ENCODE measurements at regions not wholly inside any gene's neighbourhood (a gene's known extent, or its start where the extent isn't known, plus 50 kb on each side); places are given as distances from the start of the nearest gene placed in this dataset.

DNA sequence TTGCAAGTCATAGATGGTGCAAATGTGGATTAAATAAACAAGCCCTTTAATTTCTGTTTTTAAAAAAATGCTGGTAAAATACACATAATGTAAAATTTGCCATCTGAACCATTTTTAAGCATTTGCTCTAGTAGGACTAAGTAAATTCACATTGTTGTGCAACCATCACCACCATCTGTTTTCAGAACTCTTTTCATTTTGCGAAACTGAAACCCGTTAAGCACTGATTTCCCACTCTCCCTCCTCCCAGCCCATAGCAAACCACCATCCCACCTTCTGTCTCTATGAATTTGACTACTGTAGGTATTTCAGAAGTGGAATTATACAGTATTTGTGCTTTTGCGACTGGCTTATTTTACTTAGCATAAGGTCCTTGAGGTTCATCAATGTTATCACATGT is 103.3 kb upstream of the CNTLN start:
- Histone ChIP-seq H3K36me3 (ENCODE audit: insufficient read depth) (no peaks in the 10 kb centered on the region), H3K27ac (ENCODE audit: low read depth) (no peak overlapping the region), H2AFZ (no peak overlapping the region), H3K79me2 (replicated peaks; ENCODE audit: insufficient read depth) (no peaks in the 10 kb centered on the region), H3K4me2 (no peak overlapping the region), H4K20me1 (replicated peaks; ENCODE audit: insufficient read depth) (no peaks in the 10 kb centered on the region), H3K9me2 (ENCODE audit: insufficient read depth) (no peaks in the 10 kb centered on the region), H3F3A (replicated peaks; ENCODE audit: low read depth) (no peaks in the 10 kb centered on the region), H3K27me3 (ENCODE audit: insufficient read depth) (no peaks in the 10 kb centered on the region), H3K4me3 (no peak overlapping the region), H3K4me1 (ENCODE audit: insufficient read depth) (no peaks in the 10 kb centered on the region)
- ATAC-seq (no peak), DNase-seq (ENCODE audit: low spot score) (no peak)
- no peak overlapping the region for H3K27ac Mint-ChIP-seq
- no peaks in the 10 kb centered on the region for H3K4me1 Mint-ChIP-seq
- no peaks in the 10 kb centered on the region for H3K9me3 Mint-ChIP-seq
- H3K4me3 Mint-ChIP-seq, result no peak overlapping the region
- TF ChIP-seq NANOG (IDR thresholded peaks at IDR 0.05; ENCODE audit: borderline replicate concordance) (no peak), STAT1 (IDR thresholded peaks at IDR 0.05; ENCODE audit: unreplicated experiment) (no peak), POLR2AphosphoS5 (IDR thresholded peaks at IDR 0.05; ENCODE audit: low read depth) (no peak), ZNF331 (CRISPR knock-in tag; IDR thresholded peaks at IDR 0.05; ENCODE audit: low read depth) (no peak), CREB1 (CRISPR knock-in tag; IDR thresholded peaks at IDR 0.05; ENCODE audit: low read depth) (no peak), ZNF462 (CRISPR knock-in tag; IDR thresholded peaks at IDR 0.05) (no peak), ETS1 (IDR thresholded peaks at IDR 0.05) (no peak), CTCF (conservative IDR thresholded peaks at IDR 0.05; ENCODE audit: low read depth in 2 of 2) (no peak), EZH2phosphoT487 (IDR thresholded peaks at IDR 0.05; ENCODE audit: unreplicated experiment) (no peak), EZH2 (IDR thresholded peaks at IDR 0.05; ENCODE audit: low read depth, unreplicated experiment) (no peak), ZNF114 (CRISPR knock-in tag; IDR thresholded peaks at IDR 0.05) (no peak), JUNB (IDR thresholded peaks at IDR 0.05; ENCODE audit: unreplicated experiment) (no peak)
- TF ChIP-seq, protein P1, sequence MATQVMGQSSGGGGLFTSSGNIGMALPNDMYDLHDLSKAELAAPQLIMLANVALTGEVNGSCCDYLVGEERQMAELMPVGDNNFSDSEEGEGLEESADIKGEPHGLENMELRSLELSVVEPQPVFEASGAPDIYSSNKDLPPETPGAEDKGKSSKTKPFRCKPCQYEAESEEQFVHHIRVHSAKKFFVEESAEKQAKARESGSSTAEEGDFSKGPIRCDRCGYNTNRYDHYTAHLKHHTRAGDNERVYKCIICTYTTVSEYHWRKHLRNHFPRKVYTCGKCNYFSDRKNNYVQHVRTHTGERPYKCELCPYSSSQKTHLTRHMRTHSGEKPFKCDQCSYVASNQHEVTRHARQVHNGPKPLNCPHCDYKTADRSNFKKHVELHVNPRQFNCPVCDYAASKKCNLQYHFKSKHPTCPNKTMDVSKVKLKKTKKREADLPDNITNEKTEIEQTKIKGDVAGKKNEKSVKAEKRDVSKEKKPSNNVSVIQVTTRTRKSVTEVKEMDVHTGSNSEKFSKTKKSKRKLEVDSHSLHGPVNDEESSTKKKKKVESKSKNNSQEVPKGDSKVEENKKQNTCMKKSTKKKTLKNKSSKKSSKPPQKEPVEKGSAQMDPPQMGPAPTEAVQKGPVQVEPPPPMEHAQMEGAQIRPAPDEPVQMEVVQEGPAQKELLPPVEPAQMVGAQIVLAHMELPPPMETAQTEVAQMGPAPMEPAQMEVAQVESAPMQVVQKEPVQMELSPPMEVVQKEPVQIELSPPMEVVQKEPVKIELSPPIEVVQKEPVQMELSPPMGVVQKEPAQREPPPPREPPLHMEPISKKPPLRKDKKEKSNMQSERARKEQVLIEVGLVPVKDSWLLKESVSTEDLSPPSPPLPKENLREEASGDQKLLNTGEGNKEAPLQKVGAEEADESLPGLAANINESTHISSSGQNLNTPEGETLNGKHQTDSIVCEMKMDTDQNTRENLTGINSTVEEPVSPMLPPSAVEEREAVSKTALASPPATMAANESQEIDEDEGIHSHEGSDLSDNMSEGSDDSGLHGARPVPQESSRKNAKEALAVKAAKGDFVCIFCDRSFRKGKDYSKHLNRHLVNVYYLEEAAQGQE (IDR thresholded peaks at IDR 0.05; ENCODE audit: unreplicated experiment), result no peak
- H3K36me3 Mint-ChIP-seq (ENCODE audit: low read depth), result no peaks in the 10 kb centered on the region
- no peaks in the 10 kb centered on the region for H3K27me3 Mint-ChIP-seq (ENCODE audit: insufficient read depth, low read depth, poor library complexity)
